ENCODE measurements at regions not wholly inside any gene's neighbourhood (a gene's known extent, or its start where the extent isn't known, plus 50 kb on each side); places are given as distances from the start of the nearest gene placed in this dataset.

DNA sequence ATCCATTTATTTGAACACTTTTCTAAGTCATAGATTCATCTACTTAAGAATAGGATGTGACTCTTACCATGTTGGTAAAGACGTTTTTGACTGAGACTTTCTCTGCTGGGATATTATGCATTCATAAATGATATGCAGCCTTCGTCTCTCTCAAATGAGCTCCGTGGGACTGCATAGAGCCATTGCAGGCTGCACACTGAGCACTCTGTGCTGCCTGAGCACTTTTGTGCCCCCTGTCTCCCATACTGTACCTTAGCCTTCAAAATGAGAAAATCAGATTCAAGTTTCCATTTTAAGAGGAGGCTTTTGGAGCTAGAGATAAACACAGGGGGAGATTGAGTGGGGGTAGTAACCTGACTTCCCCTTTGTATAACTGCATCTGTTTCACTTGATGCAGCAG lies 433.6 kb downstream of the ZIC3 start:
- TF ChIP-seq, protein P1, sequence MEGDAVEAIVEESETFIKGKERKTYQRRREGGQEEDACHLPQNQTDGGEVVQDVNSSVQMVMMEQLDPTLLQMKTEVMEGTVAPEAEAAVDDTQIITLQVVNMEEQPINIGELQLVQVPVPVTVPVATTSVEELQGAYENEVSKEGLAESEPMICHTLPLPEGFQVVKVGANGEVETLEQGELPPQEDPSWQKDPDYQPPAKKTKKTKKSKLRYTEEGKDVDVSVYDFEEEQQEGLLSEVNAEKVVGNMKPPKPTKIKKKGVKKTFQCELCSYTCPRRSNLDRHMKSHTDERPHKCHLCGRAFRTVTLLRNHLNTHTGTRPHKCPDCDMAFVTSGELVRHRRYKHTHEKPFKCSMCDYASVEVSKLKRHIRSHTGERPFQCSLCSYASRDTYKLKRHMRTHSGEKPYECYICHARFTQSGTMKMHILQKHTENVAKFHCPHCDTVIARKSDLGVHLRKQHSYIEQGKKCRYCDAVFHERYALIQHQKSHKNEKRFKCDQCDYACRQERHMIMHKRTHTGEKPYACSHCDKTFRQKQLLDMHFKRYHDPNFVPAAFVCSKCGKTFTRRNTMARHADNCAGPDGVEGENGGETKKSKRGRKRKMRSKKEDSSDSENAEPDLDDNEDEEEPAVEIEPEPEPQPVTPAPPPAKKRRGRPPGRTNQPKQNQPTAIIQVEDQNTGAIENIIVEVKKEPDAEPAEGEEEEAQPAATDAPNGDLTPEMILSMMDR (IDR thresholded peaks at IDR 0.05) = no peak
- no peak for TF ChIP-seq EZH2 (IDR thresholded peaks at IDR 0.05; ENCODE audit: borderline replicate concordance, insufficient read depth, low read depth, low read length, poor library complexity, severe bottlenecking)
